GM10248 (cell line): ENCODE measurements at regions not wholly inside any gene's neighbourhood (a gene's known extent, or its start where the extent isn't known, plus 50 kb on each side); places are given as distances from the start of the nearest gene placed in this dataset.

ENCODE experiments used
- CTCF ChIA-PET: fragments of 300-600 bp; sonication (Branson Sonifier 250); formaldehyde crosslinking; extraction: SDS; loops from one replicate; lab custom pipeline; 2021; ENCODE audit warnings: antibody characterized with exemption; lab: Yijun Ruan, JAX
- POLR2A ChIA-PET: fragments of 350-650 bp; sonication (Branson Sonifier 250); formaldehyde crosslinking; extraction: SDS; loops from one replicate; lab custom pipeline; 2020; ENCODE audit warnings: antibody characterized with exemption; lab: Yijun Ruan, JAX
- DNase-seq: peaks from one replicate; pipeline ENCODE4 v3.0.0; 2012; ENCODE audit errors: extremely low spot score
- TF ChIP-seq, protein P1 (sequence below): IDR thresholded peaks from 2 replicates; pipeline ENCODE4 v1.5.1; 2012; ENCODE audit warnings: mild to moderate bottlenecking, low read depth; ENCODE audit errors: extremely low read depth, missing control alignments, control extremely low read depth

DNA sequence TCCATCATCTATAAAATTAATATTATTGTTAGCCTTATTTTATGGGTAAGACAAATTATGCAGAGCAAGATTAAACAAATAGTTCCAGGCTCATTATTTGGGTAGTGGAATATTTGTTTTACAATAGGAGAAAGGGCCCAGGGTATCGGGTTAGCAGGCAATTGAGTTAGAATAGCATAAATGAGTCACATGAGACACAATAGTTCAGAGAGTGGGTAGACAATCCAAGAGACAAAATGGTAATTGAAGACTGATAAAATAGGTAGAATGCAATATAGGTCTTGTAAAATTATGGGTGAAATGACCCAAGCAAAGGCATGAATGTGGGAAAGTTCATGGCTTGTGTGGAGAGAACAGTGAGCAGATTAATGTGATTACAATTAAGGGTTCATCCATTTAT is 790.9 kb upstream of the GCFC2 start:
- POLR2A ChIA-PET = no interaction called here
- DNase-seq = no peak
- CTCF ChIA-PET = no interaction called here
- TF ChIP-seq, protein P1, sequence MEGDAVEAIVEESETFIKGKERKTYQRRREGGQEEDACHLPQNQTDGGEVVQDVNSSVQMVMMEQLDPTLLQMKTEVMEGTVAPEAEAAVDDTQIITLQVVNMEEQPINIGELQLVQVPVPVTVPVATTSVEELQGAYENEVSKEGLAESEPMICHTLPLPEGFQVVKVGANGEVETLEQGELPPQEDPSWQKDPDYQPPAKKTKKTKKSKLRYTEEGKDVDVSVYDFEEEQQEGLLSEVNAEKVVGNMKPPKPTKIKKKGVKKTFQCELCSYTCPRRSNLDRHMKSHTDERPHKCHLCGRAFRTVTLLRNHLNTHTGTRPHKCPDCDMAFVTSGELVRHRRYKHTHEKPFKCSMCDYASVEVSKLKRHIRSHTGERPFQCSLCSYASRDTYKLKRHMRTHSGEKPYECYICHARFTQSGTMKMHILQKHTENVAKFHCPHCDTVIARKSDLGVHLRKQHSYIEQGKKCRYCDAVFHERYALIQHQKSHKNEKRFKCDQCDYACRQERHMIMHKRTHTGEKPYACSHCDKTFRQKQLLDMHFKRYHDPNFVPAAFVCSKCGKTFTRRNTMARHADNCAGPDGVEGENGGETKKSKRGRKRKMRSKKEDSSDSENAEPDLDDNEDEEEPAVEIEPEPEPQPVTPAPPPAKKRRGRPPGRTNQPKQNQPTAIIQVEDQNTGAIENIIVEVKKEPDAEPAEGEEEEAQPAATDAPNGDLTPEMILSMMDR = no peak

DNA sequence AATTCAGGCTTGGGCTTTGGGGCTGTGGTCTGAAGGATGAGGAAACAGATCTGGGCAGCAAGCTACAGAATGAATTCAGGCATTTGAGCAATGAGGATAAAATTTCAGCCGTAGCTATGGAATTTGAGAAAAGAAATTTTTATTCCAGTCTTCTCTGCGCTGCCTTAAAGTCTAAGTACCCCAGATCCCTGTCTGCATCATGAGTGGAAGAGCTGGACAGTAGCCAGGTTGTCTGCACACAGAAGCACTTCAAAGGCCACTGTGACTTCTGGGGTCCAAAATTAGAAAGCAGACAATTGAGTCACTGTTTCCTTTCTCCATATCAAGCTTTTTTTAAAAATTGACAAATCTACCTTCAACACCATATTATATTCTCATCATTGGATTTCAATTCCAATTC is 787.6 kb upstream of the GCFC2 start:
- ChIA-PET POLR2A (no interaction called here), CTCF (no interaction called here)
- TF ChIP-seq, protein P1 = no peak
- no peak for DNase-seq

DNA sequence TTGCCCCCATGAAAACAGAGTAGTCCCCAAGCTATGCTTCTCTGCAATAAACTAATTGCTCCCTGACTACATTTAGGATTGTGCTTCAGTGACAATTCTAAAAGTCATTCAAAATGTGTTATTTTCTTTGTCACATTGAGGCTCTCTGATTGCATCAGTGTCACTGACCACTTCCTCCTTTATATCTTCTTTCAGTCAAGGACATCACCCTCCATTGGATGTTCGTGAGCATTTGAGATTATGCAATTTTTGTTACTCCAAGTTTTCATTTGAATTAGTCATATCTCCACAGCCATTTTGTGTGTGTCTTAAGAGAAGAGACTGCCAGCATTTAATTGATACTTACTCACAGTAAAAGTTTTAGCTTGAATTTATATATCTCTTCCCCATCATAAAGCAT is 780.8 kb upstream of the GCFC2 start:
- ChIA-PET CTCF (no interaction called here), POLR2A (no interaction called here)
- TF ChIP-seq, protein P1 = no peak
- DNase-seq = no peak

DNA sequence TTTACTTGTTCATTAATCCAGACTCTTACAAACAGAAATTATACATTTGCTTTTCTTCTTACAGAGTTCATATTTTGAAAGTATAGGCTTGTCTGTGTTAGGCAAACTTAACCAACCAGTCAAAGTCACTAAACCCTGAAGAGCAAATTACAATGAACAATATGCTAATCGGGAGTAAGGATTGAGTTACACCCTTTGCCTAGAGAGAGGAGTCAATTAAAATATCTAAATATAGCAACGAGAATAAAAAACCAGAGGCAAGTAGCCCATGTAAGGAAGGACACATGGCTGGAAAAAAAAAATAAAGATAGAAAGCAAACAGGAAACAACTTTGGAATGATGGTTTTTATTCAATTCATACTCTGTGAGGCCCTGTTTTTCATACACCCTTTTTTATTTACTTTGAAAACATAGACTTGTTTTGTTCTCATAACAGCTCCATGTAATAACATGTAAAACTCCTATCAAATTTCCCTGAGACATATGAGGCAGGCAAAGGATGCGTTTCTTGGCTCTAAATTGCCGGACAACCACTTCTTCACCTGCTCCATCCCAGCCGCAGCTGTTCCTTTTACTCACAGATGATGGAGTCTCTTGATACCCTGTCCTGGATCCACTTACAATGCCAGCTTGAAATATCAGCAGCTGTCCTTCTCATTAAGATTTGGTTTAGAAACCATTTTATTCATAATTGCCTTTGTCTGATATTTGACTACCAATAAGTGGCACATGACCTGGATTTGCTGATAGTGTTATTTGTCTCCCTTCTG is 767.7 kb upstream of the GCFC2 start:
- no peak for DNase-seq
- ChIA-PET POLR2A (no interaction called here), CTCF (no interaction called here)
- TF ChIP-seq, protein P1 = no peak

DNA sequence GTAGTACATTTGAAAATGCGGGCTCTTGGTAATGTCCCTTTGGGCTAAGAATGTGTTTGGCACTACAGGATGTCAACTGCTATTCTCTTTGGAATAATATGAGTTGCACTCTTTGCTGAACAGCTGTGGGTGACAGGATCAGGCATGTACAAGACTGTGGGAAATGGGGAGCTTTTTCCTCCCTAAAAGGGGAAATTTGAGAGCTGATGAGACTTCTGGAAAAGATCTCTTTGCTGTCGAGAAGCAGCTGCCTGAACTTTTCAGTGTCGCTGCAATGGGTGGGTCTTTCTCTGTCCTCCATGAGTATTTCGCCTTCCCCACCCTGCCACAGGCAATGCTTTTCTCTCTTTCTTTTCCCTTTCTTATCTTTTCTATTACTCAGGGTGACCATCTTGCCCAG is 762.2 kb upstream of the GCFC2 start:
- no peak for DNase-seq
- ChIA-PET CTCF (no interaction called here), POLR2A (no interaction called here)
- TF ChIP-seq, protein P1 = no peak

DNA sequence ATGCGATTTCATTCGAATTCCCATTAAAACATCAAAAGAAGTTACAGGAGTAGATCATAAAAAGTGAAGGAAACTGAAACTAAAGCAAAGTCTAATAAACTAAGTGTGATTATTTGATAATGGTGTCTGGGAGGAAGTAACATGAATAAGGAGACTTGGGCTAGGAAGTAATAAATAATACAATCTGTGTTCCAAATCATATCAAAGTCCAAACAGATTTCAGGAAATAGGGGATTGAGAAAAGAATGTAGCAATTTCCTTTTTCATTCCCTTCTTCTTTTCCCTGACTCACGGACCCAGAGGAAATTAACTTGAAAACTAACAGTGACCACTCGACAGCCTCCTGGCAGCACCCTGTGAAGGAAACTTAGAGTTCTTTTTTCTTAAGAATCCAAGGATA is 758.4 kb upstream of the GCFC2 start:
- TF ChIP-seq, protein P1 = no peak
- no peak for DNase-seq
- CTCF ChIA-PET = no interaction called here
- POLR2A ChIA-PET = no interaction called here
